Frontal cortex (tissue), 3 donors: ENCODE measurements at regions not wholly inside any gene's neighbourhood (a gene's known extent, or its start where the extent isn't known, plus 50 kb on each side); places are given as distances from the start of the nearest gene placed in this dataset.
"Not testable (repeated sequence)": the region's sequence is repeated elsewhere in the genome, so short reads cannot be mapped to it uniquely, and the experiment has no call there.

Experiments
- DNase-seq, 2 donors: peaks; one replicate each; pipeline ENCODE4 v3.0.0; 2012; ENCODE audit warnings: low spot score in 2 of 2
- FAIRE-seq: peaks from 2 replicates; lab custom pipeline; 2012; peaks lifted over from hg19 to GRCh38; lab: Jason Lieb, UNC
- donor health status: control.
- donor health status: control.
- donor health status: control.

DNA sequence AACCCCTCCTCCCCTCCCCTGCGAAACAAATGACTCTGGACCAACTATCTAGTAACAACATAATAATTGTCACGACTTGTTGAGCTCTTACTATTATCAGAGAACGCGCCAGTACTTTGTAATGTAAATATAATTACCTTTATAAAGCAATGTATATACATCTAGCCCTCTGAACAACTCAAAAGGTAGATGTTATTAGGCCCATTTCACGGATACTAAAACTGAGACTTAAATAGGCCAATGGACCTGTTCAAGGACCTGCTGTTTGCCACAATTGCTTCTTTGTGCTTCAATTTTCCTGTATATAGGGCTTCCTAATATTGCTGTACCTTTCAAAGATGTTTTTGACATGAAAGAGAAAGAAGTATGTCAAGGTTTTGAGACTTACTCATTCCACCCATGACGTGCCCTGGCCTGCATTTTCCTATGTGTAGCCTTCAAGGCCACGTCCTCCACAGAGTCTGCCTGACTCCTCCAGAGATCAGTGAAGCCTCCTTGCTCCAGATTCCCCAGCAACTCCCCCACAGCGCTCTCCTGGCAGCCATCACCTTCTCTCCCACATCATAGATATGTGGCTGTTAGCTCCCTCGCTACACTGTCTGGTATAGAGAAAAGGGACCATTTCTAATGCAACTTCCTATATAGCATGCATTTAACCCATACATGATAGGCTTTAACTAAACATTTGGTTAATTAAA is 156.6 kb downstream of the SKIDA1 start:
- no peak for DNase-seq
- FAIRE-seq, result no peak

DNA sequence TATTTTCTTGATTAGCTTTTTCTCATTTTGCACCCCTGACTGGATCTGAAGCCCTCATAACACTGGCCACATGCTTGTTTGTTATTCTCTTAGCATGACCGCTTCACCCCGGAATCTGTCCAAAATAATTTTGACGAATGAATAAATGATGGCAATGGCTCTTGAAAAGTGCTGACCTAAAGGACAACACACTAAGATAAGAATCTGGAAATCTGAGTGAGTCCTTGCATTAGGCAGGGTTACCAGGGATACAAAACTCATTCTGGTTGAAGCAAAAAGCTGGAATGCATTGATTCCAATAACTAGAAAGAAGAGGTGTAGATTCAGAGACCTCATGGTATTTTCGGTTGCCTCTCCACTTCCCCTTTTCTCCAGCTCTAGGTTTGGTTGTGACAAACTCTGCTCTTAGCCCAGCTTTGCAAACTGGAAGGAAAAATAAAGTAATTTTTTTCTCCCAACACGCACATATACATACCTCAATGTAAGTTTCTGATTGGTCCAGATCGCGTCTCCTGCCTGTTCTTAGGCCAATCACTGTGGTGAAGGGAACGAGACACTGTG is 157.4 kb downstream of the SKIDA1 start:
- DNase-seq, result no peak
- no peak for FAIRE-seq

DNA sequence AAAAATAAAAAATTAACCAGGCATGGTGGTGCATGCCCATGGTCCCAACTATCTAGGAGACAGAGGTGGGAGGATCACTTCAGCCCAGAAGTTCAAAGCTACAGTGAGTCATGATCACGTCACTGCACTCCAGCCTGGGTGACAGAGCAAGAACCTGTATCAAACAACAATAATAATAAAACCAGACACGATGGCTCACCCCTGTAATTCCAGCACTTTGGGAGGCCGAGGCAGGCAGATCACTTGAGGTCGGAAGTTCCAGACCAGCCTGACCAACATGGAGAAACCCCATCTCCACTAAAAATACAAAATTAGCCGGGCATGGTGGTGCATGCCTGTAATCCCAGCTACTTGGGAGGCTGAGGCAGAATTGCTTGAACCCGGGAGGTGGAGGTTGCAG is 159.4 kb downstream of the SKIDA1 start:
- DNase-seq, FAIRE-seq: not testable (repeated sequence)

DNA sequence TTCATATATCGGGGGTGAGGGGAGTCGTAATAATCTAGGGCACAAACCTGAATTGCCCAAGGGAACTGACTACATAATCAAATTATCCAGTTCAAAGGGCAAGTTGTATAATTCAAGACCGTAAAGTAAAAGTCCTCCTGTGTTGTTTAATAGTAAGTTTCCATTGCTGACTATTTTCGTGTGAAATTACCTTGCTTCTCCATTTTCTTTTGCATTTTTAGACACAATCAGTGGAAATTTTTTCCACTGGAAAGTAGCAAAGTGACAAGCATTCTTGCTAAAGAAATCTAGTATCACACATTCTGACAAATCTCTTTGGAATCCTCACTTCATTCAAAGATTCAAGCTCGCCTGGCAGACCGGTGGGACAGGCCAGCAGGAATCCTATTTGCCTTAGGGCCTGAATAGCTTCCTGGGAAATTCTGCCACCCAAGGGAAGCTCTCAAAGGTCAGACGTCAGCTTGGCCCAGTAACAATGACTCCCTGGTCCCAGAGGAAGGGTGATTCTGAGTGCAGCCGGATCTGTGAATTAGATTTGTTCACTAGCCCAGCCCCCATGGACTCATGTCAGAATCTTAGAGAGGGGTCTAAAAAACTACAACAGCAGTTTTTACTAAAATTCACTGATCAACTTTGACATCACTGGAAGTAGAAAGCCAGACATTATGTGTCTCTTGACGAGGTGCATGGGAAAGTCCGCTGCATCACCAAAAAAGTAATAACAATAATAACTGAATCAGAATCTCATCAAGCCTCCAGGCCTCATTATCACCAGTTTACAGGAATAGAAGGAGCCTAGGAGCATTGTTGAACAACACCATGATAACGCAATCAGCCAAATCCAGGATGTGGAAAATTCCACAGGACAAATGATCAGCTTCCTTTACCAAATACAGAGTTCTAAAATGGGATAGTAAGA is 161.0 kb downstream of the SKIDA1 start:
- no peak for FAIRE-seq

DNA sequence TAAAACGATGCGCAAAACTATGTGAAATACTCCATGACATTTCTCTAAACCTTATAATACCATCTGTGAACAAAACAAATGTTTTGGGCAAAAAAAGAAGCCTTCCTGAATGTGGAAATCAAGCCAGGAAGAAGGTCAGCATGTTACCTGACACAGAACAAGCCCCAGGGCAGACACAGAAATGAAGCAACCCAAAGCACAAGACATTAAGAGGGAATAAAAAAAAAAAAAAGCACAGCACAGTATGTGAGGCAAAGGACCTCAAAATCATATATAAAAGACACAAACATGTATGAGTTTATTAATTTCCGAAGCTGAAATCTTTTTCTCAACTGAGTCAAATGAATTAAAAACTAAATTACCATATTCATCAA is 161.8 kb downstream of the SKIDA1 start:
- DNase-seq (no peak), FAIRE-seq (no peak)

More for the DNA sequence above, 161.0 kb downstream of the SKIDA1 start:
- DNase-seq, result no peak

DNA sequence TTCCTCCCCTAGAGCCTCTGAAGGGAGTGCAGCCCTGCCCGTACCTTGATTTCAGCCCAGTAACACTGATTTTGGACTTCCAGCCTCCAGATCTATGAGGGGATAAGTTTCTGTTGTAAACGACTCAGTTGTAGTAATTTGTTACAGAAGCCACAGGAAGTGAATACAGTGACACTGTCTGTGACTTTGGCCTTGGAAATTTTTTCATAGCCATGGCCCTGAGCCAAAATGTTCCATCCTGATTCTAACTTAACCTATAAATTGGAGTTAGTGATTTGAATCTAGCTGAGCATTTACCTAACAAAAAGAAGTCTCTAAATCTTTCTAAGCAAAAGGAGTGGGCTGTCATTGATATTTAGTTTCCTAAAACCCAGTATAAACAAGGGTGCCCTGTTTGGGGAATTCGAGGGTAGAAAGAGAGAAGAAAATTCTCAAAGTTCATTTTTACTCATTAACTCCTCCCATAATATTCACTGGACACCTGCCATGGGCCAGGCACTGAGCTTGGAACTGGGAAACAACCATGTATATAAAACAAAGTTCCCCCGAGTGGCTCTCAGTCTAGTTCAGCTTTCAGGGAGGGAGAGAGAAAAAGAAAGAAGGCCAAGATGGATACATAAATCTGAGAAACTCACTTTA is 162.3 kb downstream of the SKIDA1 start:
- DNase-seq (no peak), FAIRE-seq (no peak)

DNA sequence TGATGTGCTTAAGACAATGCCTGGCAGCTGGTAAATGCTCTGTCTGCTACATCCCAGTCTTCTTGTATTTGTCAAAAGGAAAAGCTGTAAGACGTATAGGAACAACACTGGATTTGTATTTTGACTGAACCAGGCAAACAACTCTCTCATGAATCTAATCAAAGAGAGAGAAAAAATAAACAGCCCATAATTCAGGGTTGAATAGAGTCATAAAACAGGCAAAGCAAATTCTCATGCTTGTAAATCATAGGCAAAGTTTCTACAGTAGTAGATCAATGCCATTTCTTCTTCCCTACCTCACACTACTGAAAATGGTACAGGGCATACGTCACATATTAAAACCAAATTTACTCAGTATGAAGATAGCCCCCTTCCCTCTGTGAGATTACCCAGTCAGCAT is 166.3 kb downstream of the SKIDA1 start:
- no peak for DNase-seq
- FAIRE-seq, result no peak

DNA sequence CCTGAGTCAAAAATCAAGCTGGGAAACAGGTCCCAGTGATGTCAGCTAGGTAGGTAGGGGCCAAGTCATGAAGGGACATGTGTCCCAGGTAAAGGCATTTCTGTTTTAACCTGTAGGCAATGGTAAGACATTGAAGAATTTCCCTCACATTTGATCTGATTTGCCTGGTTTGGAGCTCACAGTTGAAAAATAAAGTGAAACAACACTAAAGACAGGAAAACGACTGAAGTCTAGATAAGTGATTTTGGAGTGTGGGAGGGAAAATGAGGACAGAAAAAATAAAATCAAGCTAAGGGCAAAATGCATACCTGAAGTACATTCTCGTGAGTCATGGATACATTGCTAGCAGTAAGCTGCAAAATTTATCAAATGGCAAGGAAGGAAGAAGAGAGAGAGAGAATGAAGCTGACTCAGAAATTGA is 169.9 kb downstream of the SKIDA1 start:
- FAIRE-seq (no peak), DNase-seq (no peak)

DNA sequence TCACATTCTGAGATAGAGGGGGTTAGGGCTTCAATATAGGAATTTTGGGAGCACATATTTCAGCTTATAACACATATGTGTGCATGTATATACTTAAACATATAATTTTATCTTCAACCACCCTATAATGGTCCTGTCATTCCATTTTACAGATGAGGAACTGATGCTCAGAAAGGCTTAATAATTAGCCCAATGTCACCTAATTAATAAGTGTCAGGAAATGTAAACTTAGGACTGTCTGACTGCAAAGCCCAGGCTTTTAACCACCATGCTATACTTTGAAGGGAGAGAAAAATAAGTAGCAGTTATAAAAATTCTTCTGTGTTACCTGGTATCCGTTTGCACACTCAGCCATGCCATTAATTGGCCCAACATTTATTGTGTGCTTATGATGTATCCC is 172.6 kb downstream of the SKIDA1 start:
- FAIRE-seq (no peak), DNase-seq (no peak)

DNA sequence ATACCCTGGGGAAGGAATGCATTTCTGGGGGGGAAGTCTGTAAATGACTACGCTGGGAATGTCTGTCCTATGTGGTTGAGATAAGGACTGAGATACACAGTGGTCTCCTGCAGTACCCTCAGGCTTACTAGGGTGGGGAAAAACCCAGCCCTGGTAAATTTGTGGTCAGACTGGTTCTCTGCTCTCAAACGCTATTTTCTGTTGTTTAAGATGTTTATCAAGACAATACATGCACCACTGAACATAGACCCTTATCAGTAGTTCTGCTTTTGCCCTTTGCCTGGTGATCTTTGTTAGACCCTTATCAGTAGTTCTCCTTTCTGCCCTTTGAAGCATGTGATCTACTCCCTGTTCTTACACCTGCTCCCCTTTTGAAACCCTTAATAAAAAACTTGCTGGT is 173.9 kb downstream of the SKIDA1 start:
- not testable (repeated sequence) for DNase-seq

DNA sequence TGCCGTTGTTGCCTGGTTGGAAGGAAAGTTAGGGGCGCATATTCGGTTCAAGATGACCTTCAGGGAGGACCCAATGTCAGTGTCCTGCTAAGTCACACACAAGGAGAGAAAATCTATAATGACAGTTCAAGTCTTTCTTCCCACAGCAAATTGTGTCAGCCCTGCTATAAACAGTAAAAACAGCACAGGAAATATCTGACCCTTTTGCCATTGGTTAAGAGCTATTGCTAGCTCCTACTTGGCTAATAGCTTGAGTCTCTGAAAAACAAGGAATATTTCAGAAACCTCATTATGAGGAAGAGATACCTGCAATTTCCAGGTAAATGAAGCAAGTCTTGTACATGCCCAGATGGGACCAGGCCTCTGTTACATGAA is 175.6 kb downstream of the SKIDA1 start:
- FAIRE-seq (no peak), DNase-seq (no peak)

More for the DNA sequence above, 173.9 kb downstream of the SKIDA1 start:
- not testable (repeated sequence) for FAIRE-seq

DNA sequence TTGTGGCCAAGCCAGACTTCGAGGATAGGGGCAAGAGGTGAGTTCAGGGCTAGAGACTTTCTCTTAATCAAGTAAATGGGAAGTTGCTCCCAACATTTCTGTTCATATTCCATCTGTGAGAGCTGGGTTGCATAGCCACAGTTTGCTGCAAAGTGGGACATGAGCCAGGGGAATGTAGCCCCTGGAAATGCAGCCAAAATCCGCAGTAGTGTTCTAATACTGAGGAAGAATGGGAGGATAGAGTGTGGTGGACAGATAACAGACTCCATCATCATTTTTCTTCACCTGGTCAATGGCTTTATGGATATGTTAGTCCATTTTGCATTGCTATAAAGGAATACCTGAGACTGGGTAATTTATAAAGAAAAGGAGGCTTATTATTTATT is 177.7 kb downstream of the SKIDA1 start:
- FAIRE-seq (no peak), DNase-seq (no peak)

DNA sequence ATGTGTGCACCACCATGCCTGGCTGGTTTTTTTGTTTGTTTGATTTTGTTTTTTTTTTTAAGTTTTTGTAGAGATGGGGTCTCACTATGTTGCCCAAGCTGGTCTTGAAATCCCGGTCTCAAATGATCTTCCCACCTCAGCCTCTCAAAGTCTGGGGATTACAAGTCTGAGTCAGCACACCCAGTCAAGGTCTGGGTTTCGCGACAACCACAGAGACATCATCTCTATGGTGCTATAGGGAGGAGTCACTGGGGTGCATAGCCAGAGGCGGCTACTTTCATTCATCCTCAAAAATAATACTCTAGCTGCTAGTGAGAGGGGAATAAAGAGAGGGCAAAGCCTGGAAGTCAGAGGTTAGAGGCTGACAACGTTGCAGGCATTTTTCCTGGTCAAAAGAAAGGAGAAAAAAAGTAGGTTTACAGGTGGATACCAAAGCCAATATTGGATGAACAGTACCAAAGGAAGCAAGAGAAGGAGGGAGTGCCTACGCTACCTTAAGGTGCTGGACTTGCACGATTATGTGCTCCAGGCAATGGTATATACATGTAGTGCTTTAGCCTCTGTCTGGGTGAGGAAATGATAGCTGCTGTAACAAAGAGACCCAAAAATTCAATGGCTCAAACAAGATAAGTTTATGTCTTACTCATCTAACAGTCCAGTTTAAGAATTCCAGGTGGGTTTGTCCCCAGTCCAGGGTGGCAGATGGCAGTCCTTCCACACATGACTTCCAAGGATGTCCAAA is 178.3 kb downstream of the SKIDA1 start:
- FAIRE-seq (no peak), DNase-seq (no peak)

DNA sequence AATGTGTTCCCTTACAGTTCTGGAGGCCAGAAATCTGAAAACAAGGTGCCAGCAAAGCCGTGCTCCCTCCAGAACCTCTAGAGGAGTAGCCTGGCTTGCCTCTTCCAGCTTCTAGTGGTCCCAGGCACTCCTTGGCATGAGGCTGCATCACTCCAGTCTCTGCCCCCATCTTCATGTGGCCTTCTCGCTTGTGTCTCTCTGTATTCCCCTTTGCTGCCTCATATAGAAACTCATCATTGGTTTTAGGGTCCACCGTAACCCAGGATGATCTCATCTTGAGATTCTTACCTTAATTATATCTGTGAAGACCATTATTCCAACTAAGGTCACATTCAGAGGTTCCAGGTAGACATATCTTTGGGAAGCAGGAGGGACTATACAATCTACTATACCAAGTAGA is 182.4 kb downstream of the SKIDA1 start:
- no peak for FAIRE-seq

DNA sequence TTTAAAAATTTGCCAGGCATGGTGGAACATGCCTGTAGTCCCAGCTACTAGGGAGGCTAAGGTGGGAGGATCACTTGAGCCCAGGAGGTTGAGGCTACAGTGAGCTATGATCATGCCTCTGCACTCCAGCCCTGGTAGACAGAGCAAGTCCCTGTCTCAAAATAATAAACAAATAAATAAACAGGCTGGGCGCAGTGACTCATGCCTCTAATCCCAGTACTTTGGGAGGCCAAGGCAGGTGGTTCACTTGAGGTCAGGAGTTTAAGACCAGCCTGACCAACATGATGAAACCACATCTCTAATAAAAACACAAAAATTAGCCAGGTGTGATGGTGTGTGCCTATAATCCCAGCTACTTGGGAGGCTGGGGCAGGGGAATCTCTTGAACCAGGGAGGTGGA is 183.0 kb downstream of the SKIDA1 start:
- DNase-seq, FAIRE-seq: not testable (repeated sequence)

More for the DNA sequence above, 182.4 kb downstream of the SKIDA1 start:
- no peak for DNase-seq

DNA sequence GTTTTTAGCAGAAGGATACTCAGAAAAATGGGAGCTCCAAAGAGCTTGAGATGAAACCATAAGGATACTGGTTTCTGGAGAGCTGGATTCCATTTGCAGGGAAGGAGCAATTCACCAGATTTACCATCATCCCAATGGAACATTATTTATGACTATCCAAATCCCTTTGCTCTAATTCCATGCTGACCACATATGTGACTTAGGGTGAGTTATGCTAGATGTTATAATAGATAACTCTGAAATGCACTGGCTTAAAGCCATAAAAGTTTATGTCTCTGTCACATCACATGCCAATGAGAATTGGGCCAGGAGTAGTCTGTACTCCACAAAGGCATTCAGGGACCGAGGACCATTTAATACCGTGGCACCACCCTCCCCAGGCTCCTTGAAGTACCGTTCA is 185.2 kb downstream of the SKIDA1 start:
- DNase-seq (no peak), FAIRE-seq (no peak)

DNA sequence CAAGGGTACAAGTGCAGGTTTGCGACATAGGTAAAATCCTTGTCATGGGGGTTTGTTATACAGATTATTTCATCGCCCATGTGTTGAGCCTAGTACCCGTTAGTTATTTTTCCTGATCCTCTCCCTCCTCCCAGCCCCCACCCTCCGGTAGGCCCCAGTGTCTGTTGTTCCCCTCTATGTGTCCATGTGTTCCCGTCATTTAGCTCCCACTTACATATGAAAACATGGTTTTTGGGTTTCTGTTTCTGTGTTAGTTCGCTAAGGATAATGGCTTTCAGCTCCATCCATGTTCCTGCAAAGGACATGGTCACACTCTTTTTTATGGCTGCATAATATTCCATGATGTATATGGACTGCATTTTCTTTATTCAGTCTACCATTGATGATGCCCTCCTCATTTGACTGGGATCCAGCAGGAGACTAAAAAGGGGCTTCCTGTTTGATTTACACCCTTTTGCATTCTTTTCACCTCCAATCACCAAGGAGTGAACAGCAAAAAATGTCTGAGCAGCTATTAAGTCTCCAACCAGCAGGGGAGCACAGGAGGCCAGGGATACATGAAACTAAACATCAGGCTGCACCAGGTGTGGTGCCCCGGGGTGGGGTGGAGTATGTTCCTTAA is 188.2 kb downstream of the SKIDA1 start:
- FAIRE-seq (no peak), DNase-seq (no peak)

DNA sequence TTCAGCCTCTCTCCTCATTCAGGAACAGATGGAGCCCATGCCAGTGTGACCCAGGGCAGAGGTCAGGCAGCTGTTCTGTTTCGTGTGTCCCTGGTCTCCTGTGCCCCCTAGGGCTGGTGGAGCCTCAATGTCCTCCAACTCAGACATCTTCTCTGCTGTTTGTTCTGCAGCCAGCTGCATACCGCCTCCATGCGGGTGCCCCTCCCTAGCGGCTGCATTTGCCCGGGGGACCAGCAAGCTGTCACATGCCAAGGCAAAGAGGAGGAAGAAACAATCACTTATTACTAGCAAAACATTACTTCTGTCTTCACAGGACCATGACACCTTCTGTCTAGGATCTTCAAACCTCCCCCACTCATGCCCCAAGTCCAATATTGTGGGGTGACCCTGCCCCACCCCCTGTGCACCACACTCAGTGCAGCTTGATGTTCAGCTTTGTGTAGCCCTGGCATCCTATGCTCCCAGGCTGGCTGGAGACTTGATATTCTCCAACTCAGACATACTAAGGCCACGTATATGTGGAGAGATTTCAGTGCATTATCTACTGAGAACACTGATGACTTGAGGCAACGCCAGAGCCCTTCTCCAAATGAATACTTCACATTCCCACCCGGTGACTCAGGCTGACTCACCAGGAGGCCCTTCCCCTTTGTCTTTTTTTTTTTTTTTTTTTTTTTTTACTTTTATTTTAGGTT is 188.9 kb downstream of the SKIDA1 start:
- DNase-seq (no peak), FAIRE-seq (no peak)
